ENCODE measurements at regions not wholly inside any gene's neighbourhood (a gene's known extent, or its start where the extent isn't known, plus 50 kb on each side); places are given as distances from the start of the nearest gene placed in this dataset.

- Histone ChIP-seq H3K27ac (ENCODE audit: low read length) (no peak overlapping the region), H3K36me3 (ENCODE audit: control insufficient read depth, insufficient read depth, low read length) (no peaks in the 10 kb centered on the region), H3K9me3 (ENCODE audit: control insufficient read depth, insufficient read depth, low read depth, low read length) (no peaks in the 10 kb centered on the region), H3K4me1 (ENCODE audit: control insufficient read depth, insufficient read depth, low read length) (no peaks in the 10 kb centered on the region), H3K27me3 (ENCODE audit: control insufficient read depth, insufficient read depth, low read length) (no peaks in the 10 kb centered on the region), H3K4me3 (ENCODE audit: low read depth in 2 of 2, low read length in 2 of 2) (no peak overlapping the region)
- ATAC-seq = no peak
- POLR2A ChIA-PET = no interaction called here
- no peak for TF ChIP-seq POLR2AphosphoS5 (IDR thresholded peaks at IDR 0.05; ENCODE audit: low read depth, low read length)
- TF ChIP-seq CTCF (IDR thresholded peaks at IDR 0.05) = no peak
- TF ChIP-seq REST (IDR thresholded peaks at IDR 0.05; ENCODE audit: insufficient read depth in 1 of 2, low read depth in 2 of 2, low read length in 1 of 2) = no peak
- no peak for TF ChIP-seq TCF7L2 (IDR thresholded peaks at IDR 0.05; ENCODE audit: low read depth, low read length)
- no peak for TF ChIP-seq SIN3A (IDR thresholded peaks at IDR 0.05; ENCODE audit: borderline replicate concordance, insufficient read depth, low read depth, low read length)
- in situ Hi-C loops (cut with HindIII; ENCODE audit: low pct_unique_long_range_greater_than_20kb, low sequenced_read_pairs) (no loop called here), intact Hi-C loops (cut with micrococcal nuclease; ENCODE audit: unreplicated experiment) (no loop called here)
- no TSS peak for BruUV-seq (replicated peaks)
- CTCF ChIA-PET = no interaction called here
- DNase-seq (ENCODE audit: low read depth, low spot score) = no peak
These were observed 174.7 kb upstream of the B3GAT1 start for GRCh38 chr11:134586726-134587125.

GRCh38 chr11:134585666-134586610 is 173.9 kb upstream of the B3GAT1 start:
- ATAC-seq = no peak
- CTCF ChIA-PET = no interaction called here
- in situ Hi-C loops (cut with HindIII; ENCODE audit: low pct_unique_long_range_greater_than_20kb, low sequenced_read_pairs) (no loop called here), intact Hi-C loops (cut with micrococcal nuclease; ENCODE audit: unreplicated experiment) (no loop called here)
- BruUV-seq (replicated peaks) = no TSS peak
- no peaks in the 10 kb centered on the region for H3K9me3 ChIP-seq (ENCODE audit: control insufficient read depth, insufficient read depth, low read depth, low read length)
- H3K4me3 ChIP-seq (ENCODE audit: low read depth in 2 of 2, low read length in 2 of 2) = no peak overlapping the region
- H3K27me3 ChIP-seq (ENCODE audit: control insufficient read depth, insufficient read depth, low read length) = 0 out of 2 replicates have a peak, but pooled peaks cover under 1% of the 10 kb centered on the region
- POLR2A ChIA-PET = no interaction called here
- H3K27ac ChIP-seq (ENCODE audit: low read length) = no peak overlapping the region
- TF ChIP-seq SIN3A (IDR thresholded peaks at IDR 0.05; ENCODE audit: borderline replicate concordance, insufficient read depth, low read depth, low read length) (no peak), TCF7L2 (IDR thresholded peaks at IDR 0.05; ENCODE audit: low read depth, low read length) (no peak), REST (IDR thresholded peaks at IDR 0.05; ENCODE audit: insufficient read depth in 1 of 2, low read depth in 2 of 2, low read length in 1 of 2) (no peak), POLR2AphosphoS5 (IDR thresholded peaks at IDR 0.05; ENCODE audit: low read depth, low read length) (no peak), CTCF (IDR thresholded peaks at IDR 0.05) (no peak)
- no peak for DNase-seq (ENCODE audit: low read depth, low spot score)
- no peaks in the 10 kb centered on the region for H3K4me1 ChIP-seq (ENCODE audit: control insufficient read depth, insufficient read depth, low read length)
- H3K36me3 ChIP-seq (ENCODE audit: control insufficient read depth, insufficient read depth, low read length) = no peaks in the 10 kb centered on the region

Measured in Panc1 (cell line).